Erythroblast (primary cell): ENCODE measurements at regions not wholly inside any gene's neighbourhood (a gene's known extent, or its start where the extent isn't known, plus 50 kb on each side); places are given as distances from the start of the nearest gene placed in this dataset.

Experiments
- GATA1 ChIP-seq: IDR thresholded peaks from 2 replicates; pipeline ENCODE4 v1.6.1; 2011; ENCODE audit warnings: low read depth, mild to moderate bottlenecking, control low read depth, low read length, moderate library complexity
- POLR2A ChIP-seq: IDR thresholded peaks from 2 replicates; pipeline ENCODE4 v1.6.1; 2011; ENCODE audit warnings: mild to moderate bottlenecking, low read length

- TF ChIP-seq POLR2A (no peak), GATA1 (no peak)
Measured at GRCh38 chr3:193775421-193776077, 182.5 kb downstream of the OPA1 start.
